HG03469 (cell line): ENCODE measurements at regions not wholly inside any gene's neighbourhood (a gene's known extent, or its start where the extent isn't known, plus 50 kb on each side); places are given as distances from the start of the nearest gene placed in this dataset.

Experiments
- ATAC-seq: cut with Tn5 transposase; IDR thresholded peaks from one replicate; pipeline ENCODE4 v1.9.1; 2021; ENCODE audit warnings: mild to moderate bottlenecking, moderate library complexity, moderate number of reproducible peaks; ENCODE audit not compliant: unreplicated experiment

GRCh38 chr20:39808613-39809012 lies 846.5 kb downstream of the DHX35 start:
- ATAC-seq: no peak

GRCh38 chr20:39800548-39800947 lies 838.4 kb downstream of the DHX35 start:
- ATAC-seq: no peak

GRCh38 chr20:39800111-39800510 lies 838.0 kb downstream of the DHX35 start:
- ATAC-seq: no peak

GRCh38 chr20:39799366-39799965 lies 837.3 kb downstream of the DHX35 start:
- no peak for ATAC-seq

GRCh38 chr20:39795401-39796272 lies 833.5 kb downstream of the DHX35 start:
- ATAC-seq: no peak

- no peak for ATAC-seq
Observed at GRCh38 chr20:39792334-39792733, 830.2 kb downstream of the DHX35 start.

GRCh38 chr20:39789411-39789810 lies 827.3 kb downstream of the DHX35 start:
- ATAC-seq: no peak

- ATAC-seq: no peak
Observed at GRCh38 chr20:39785252-39785917, 823.2 kb downstream of the DHX35 start.

GRCh38 chr20:39784693-39785092 lies 822.5 kb downstream of the DHX35 start:
- ATAC-seq: no peak

- ATAC-seq: no peak
Observed at GRCh38 chr20:39778847-39779604, 816.9 kb downstream of the DHX35 start.

- ATAC-seq: no peak
Observed at GRCh38 chr20:39778431-39778830, 816.3 kb downstream of the DHX35 start.

GRCh38 chr20:39777610-39778009 lies 815.5 kb downstream of the DHX35 start:
- no peak for ATAC-seq

GRCh38 chr20:39775110-39775509 lies 813.0 kb downstream of the DHX35 start:
- no peak for ATAC-seq

GRCh38 chr20:39773380-39774000 lies 811.3 kb downstream of the DHX35 start:
- no peak for ATAC-seq

GRCh38 chr20:39767352-39767751 lies 805.2 kb downstream of the DHX35 start:
- ATAC-seq: no peak

- no peak for ATAC-seq
Observed at GRCh38 chr20:39766333-39766732, 804.2 kb downstream of the DHX35 start.

- no peak for ATAC-seq
Observed at GRCh38 chr20:39762716-39763115, 800.6 kb downstream of the DHX35 start.

- ATAC-seq: no peak
Observed at GRCh38 chr20:39758876-39759275, 796.7 kb downstream of the DHX35 start.

- ATAC-seq: no peak
Observed at GRCh38 chr20:39756828-39757227, 794.7 kb downstream of the DHX35 start.

GRCh38 chr20:39756369-39756768 lies 794.2 kb downstream of the DHX35 start:
- no peak for ATAC-seq
